GM12873 (cell line): ENCODE measurements at regions not wholly inside any gene's neighbourhood (a gene's known extent, or its start where the extent isn't known, plus 50 kb on each side); places are given as distances from the start of the nearest gene placed in this dataset.

ENCODE experiments used
- CTCF ChIP-seq: IDR thresholded peaks from 2 replicates; pipeline ENCODE4 v1.5.1; 2012; ENCODE audit warnings: low read depth, mild to moderate bottlenecking, moderate library complexity, low read length, control low read depth; ENCODE audit not compliant: insufficient read depth; ENCODE audit errors: missing control alignments

DNA sequence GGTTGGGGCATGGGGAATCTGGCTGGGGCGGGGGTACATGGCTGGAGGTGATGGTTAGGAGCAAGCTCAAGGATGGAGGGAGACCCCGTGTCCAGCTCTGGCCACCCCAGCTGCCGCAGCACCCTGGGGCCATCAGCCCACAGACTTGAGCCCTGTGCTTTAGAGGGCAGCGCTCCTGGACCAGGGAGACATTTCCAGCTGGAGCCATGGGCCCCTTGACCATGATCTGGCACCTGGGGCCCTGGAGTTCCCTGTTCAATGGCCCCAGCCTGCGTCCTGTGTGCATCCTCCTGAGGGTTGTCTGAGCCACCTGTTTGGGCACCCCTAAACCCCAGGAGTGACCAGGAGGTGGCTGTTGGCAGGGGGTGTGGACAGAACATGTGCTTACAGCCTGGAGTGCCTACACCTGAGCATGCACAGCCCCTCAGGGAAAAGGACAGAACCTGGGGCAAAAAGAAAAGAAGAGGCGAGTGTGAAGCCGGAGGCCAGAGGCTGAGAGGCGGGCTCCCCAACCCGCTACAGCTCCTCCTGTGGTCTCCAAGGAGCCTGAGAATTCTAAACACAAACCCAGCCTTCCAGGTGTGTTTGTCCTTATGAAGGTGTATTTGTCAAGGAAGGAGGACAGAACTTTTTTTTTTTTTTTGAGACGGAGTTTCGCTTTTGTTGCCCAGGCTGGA lies 126.7 kb downstream of the C9orf50 start:
- TF ChIP-seq CTCF = no peak

DNA sequence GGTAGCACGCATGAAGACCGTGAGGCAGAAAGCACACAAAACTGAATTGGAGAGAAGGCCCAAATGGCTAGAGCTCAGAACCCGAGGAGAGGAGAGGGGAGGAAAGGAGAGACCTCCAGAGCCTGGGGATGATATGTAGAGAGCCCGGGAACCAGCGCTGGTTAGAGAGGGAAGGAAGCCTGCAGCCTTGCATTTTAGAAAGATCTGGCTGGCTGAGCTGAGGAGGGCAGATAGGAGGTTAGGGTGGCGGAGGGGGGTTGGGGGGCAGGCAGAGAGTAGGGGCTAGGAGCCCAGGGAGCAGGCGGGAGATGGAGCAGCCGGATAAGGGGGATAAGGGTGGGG lies 127.2 kb downstream of the C9orf50 start:
- no peak for TF ChIP-seq CTCF

DNA sequence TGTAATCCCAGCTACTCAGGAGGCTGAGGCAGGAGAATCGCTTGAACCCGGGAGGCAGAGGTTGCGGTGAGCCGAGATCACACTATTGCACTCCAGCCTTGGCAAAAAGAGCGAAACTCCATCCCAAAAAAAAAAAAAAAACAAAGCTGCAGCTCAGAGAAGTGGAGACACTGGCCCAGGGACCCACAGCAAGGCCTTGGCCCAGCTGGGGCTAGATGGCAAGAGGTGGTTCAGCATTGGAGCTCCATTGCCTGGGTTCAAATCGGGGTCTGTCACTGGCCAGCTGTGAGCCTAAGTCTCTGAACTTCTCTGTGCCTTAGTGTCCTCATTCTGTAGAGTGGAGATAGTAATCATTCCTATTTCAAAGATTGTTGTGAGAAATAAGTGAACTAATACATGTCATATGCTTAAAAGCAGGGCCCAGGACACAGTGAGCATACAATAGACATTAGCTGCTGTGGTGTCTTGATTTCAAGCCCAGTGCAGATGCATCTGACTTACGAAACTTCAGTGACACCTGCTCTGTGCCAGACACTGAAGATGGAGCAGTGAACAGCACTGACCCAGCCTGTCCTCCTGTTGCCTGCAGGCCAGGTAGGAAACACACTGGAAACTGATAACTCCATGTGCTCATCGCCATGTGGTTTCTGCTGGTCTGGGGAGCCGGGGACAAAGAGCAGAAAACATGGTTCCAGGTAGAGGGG lies 127.7 kb downstream of the C9orf50 start:
- no peak for TF ChIP-seq CTCF

DNA sequence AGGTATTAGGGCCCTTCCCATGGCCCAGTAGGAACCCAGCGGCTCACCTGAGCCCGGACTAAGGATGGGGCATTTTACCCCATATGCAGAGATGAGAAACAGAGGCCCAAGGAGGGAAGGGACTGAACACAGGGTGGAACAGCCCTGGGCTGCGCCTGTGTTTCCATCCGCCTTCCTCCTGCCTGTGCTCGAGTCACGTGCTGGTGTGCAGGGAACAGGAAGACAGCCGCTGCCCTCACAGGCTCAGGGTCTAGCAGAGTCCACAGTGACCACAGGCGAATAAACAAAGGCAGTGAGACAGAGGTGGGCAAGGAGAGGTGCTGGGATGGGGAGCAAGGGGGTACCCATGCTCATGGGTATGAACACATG lies 129.4 kb downstream of the C9orf50 start:
- TF ChIP-seq CTCF = no peak

DNA sequence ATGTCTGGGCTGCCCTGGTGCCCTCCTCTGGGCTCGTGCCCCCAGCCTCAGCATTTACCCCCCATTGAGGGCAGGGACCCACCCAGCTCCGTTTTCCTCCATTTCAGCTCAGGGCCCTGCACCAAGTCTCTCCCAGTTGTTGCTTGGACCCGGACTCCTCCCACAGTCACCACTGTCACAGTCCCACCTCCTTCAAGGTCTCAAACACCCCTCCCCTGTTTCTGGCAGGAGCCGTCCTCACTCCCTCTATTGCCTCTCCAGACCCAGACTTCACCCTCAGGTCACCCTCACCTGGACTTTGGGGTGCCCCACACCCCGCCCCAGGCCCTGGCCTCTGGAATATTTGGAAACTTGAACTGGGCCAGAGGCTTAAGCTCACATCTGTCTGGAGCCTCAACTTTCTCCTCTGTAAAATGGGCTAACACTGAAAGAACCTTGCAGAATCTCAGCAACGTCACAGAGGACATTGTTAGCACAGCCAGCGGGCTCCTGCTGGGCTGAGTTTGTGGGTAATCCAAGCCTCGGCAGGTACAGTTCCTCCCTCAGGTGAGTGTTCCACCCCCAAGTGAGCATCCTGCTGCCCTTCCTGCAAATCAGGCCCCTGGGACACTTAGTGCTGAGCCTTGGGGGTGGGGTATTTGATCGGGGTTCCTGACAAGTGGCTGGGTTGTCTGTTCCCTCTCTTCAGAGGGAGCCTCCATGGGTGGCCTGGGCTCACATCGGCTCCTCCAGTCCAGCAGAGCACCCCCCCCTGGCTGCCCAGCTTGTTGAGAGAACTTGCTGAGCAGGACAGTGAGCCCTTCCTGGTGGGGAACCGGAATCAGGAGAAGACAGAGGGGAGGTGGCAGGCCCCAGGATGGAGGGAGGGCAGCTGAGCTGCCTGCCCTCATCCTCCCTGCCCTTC lies 130.1 kb downstream of the C9orf50 start:
- TF ChIP-seq CTCF = no peak

DNA sequence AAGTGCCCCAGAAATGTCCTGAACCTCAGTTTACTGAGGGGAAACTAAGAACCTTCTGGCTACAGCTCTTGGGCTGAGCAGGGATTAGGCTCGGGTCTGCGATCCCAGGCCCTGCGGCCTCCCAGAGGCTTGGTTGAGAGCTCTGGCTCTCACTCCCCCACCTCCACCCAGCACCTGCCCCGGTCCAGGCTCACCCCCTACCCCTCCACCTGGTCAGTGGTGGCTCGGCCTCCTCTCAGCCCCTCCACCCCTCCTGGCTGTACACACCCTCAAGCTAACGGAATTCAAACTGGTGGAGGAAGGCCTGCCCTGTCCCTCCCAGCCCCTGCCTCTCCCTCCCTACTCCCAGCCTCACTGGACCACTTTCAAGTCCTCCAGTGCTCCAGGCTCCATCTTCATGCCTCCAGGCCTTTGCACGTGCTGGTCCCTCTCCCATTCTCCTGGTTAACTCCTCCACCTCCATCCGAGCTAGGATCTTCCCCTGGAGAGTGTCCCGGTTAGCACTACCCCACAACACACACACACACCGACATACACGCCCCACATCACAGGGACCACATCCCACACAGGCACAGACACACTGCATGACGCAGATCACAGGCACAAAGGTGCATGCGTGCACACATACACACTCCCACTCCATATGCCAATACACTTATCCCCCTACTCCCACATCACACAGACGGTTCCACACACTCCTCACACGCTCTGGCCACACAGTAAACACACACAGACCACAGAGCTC lies 130.9 kb downstream of the C9orf50 start:
- no peak for TF ChIP-seq CTCF
